ENCODE measurements at regions not wholly inside any gene's neighbourhood (a gene's known extent, or its start where the extent isn't known, plus 50 kb on each side); places are given as distances from the start of the nearest gene placed in this dataset.

- DNase-seq (peak in 1 of 35 experiments; percentile 13), ATAC-seq (replicated peaks in 1 of 4) (no peak)
- H3K27ac ChIP-seq (ENCODE audit: low read length) = no peak overlapping the region
- ChIA-PET CTCF (no interaction called here), POLR2A (no interaction called here)
- Mint-ChIP-seq H3K9me3 (no peaks in the 10 kb centered on the region), H3K27ac (no peak overlapping the region), H3K4me3 (no peak overlapping the region), H3K4me1 (no peaks in the 10 kb centered on the region), H3K27me3 (peaks cover 0 to 8% of the 10 kb centered on the region in 2 donors), H3K36me3 (no peaks in the 10 kb centered on the region)
- H3K36me3 ChIP-seq (ENCODE audit: control insufficient read depth in 2 of 2, extremely low read depth in 1 of 2, insufficient read depth in 1 of 2, low read length in 1 of 2) = no peaks in the 10 kb centered on the region
- no peak overlapping the region for H3K4me3 ChIP-seq (ENCODE audit: control insufficient read depth in 1 of 2, extremely low read depth in 1 of 2, low read length in 1 of 2)
- no peaks in the 10 kb centered on the region for H3K4me1 ChIP-seq (ENCODE audit: control insufficient read depth in 1 of 2, extremely low read depth in 1 of 2, insufficient read depth in 2 of 2, low read length in 2 of 2)
- no peaks in the 10 kb centered on the region for H3K9me3 ChIP-seq
- 39% methylated on average over 2 of the region's 5 CpGs for WGBS (ENCODE audit: insufficient coverage)
- peaks cover 0 to 25% of the 10 kb centered on the region in 2 experiments for H3K27me3 ChIP-seq (replicated peaks in 1 of 2; ENCODE audit: control insufficient read depth in 2 of 2, extremely low read depth in 1 of 2, insufficient read depth in 2 of 2, low read length in 1 of 2)
Observed at GRCh38 chr10:78777466-78777865, 291.3 kb upstream of the ZMIZ1 start.

GRCh38 chr10:78777867-78778266 is 290.9 kb upstream of the ZMIZ1 start:
- no peaks in the 10 kb centered on the region for H3K4me1 ChIP-seq (ENCODE audit: control insufficient read depth in 1 of 2, extremely low read depth in 1 of 2, insufficient read depth in 2 of 2, low read length in 2 of 2)
- WGBS (ENCODE audit: insufficient coverage) = 63% methylated on average over 4 of the region's 5 CpGs
- no peaks in the 10 kb centered on the region for H3K36me3 ChIP-seq (ENCODE audit: control insufficient read depth in 2 of 2, extremely low read depth in 1 of 2, insufficient read depth in 1 of 2, low read length in 1 of 2)
- no peak overlapping the region for H3K27ac ChIP-seq (ENCODE audit: low read length)
- Mint-ChIP-seq H3K9me3 (no peaks in the 10 kb centered on the region), H3K36me3 (no peaks in the 10 kb centered on the region), H3K27me3 (peaks cover 2 to 8% of the 10 kb centered on the region in 2 donors), H3K27ac (no peak overlapping the region), H3K4me1 (no peaks in the 10 kb centered on the region), H3K4me3 (no peak overlapping the region)
- CTCF ChIA-PET = no interaction called here
- peaks cover 0 to 23% of the 10 kb centered on the region in 2 experiments for H3K27me3 ChIP-seq (replicated peaks in 1 of 2; ENCODE audit: control insufficient read depth in 2 of 2, extremely low read depth in 1 of 2, insufficient read depth in 2 of 2, low read length in 1 of 2)
- DNase-seq (peak in 1 of 35 experiments; percentile 0), ATAC-seq (replicated peaks in 1 of 4) (no peak)
- no peaks in the 10 kb centered on the region for H3K9me3 ChIP-seq
- POLR2A ChIA-PET = no interaction called here
- no peak overlapping the region for H3K4me3 ChIP-seq (ENCODE audit: control insufficient read depth in 1 of 2, extremely low read depth in 1 of 2, low read length in 1 of 2)

GRCh38 chr10:78778444-78779338 is 290.1 kb upstream of the ZMIZ1 start:
- no peaks in the 10 kb centered on the region for H3K36me3 Mint-ChIP-seq
- peaks cover 5 to 12% of the 10 kb centered on the region in 2 donors for H3K27me3 Mint-ChIP-seq
- peak in 1 of 35 experiments; percentile 13 for DNase-seq
- no peaks in the 10 kb centered on the region for H3K4me1 ChIP-seq (ENCODE audit: control insufficient read depth in 1 of 2, extremely low read depth in 1 of 2, insufficient read depth in 2 of 2, low read length in 2 of 2)
- H3K9me3 Mint-ChIP-seq = no peaks in the 10 kb centered on the region
- 83% methylated on average over 10 of the region's 13 CpGs for WGBS (ENCODE audit: insufficient coverage)
- H3K27ac Mint-ChIP-seq = no peak overlapping the region
- H3K36me3 ChIP-seq (ENCODE audit: control insufficient read depth in 2 of 2, extremely low read depth in 1 of 2, insufficient read depth in 1 of 2, low read length in 1 of 2) = no peaks in the 10 kb centered on the region
- ATAC-seq (replicated peaks in 1 of 4) = no peak
- H3K4me3 Mint-ChIP-seq = no peak overlapping the region
- no peaks in the 10 kb centered on the region for H3K9me3 ChIP-seq
- no peak overlapping the region for H3K27ac ChIP-seq (ENCODE audit: low read length)
- ChIA-PET CTCF (no interaction called here), POLR2A (no interaction called here)
- H3K4me1 Mint-ChIP-seq = no peaks in the 10 kb centered on the region
- H3K4me3 ChIP-seq (ENCODE audit: control insufficient read depth in 1 of 2, extremely low read depth in 1 of 2, low read length in 1 of 2) = no peak overlapping the region
- H3K27me3 ChIP-seq (replicated peaks in 1 of 2; ENCODE audit: control insufficient read depth in 2 of 2, extremely low read depth in 1 of 2, insufficient read depth in 2 of 2, low read length in 1 of 2) = peaks cover 0 to 22% of the 10 kb centered on the region in 2 experiments

- Mint-ChIP-seq H3K9me3 (no peaks in the 10 kb centered on the region), H3K27me3 (peaks cover 8 to 16% of the 10 kb centered on the region in 2 donors), H3K4me1 (no peaks in the 10 kb centered on the region), H3K36me3 (no peaks in the 10 kb centered on the region), H3K27ac (no peak overlapping the region), H3K4me3 (no peak overlapping the region)
- H3K36me3 ChIP-seq (ENCODE audit: control insufficient read depth in 2 of 2, extremely low read depth in 1 of 2, insufficient read depth in 1 of 2, low read length in 1 of 2) = no peaks in the 10 kb centered on the region
- 70% methylated on average over 3 of the region's 4 CpGs for WGBS (ENCODE audit: insufficient coverage)
- H3K9me3 ChIP-seq = no peaks in the 10 kb centered on the region
- ATAC-seq (replicated peaks in 1 of 4) (no peak), DNase-seq (peak in 1 of 35 experiments; percentile 9)
- ChIA-PET CTCF (no interaction called here), POLR2A (no interaction called here)
- H3K4me1 ChIP-seq (ENCODE audit: control insufficient read depth in 1 of 2, extremely low read depth in 1 of 2, insufficient read depth in 2 of 2, low read length in 2 of 2) = no peaks in the 10 kb centered on the region
- H3K27ac ChIP-seq (ENCODE audit: low read length) = no peak overlapping the region
- H3K27me3 ChIP-seq (replicated peaks in 1 of 2; ENCODE audit: control insufficient read depth in 2 of 2, extremely low read depth in 1 of 2, insufficient read depth in 2 of 2, low read length in 1 of 2) = peaks cover 0 to 25% of the 10 kb centered on the region in 2 experiments
- H3K4me3 ChIP-seq (ENCODE audit: control insufficient read depth in 1 of 2, extremely low read depth in 1 of 2, low read length in 1 of 2) = no peak overlapping the region
Observed at GRCh38 chr10:78779339-78779955, 289.3 kb upstream of the ZMIZ1 start.

- Histone ChIP-seq H3K27me3 (replicated peaks in 1 of 2; ENCODE audit: control insufficient read depth in 2 of 2, extremely low read depth in 1 of 2, insufficient read depth in 2 of 2, low read length in 1 of 2) (peaks cover 0 to 25% of the 10 kb centered on the region in 2 experiments), H3K36me3 (ENCODE audit: control insufficient read depth in 2 of 2, extremely low read depth in 1 of 2, insufficient read depth in 1 of 2, low read length in 1 of 2) (no peaks in the 10 kb centered on the region), H3K4me3 (ENCODE audit: control insufficient read depth in 1 of 2, extremely low read depth in 1 of 2, low read length in 1 of 2) (no peak overlapping the region), H3K27ac (ENCODE audit: low read length) (no peak overlapping the region), H3K9me3 (no peaks in the 10 kb centered on the region), H3K4me1 (ENCODE audit: control insufficient read depth in 1 of 2, extremely low read depth in 1 of 2, insufficient read depth in 2 of 2, low read length in 2 of 2) (no peaks in the 10 kb centered on the region)
- POLR2A ChIA-PET = no interaction called here
- 95% methylated on average over 7 of the region's 8 CpGs for WGBS (ENCODE audit: insufficient coverage)
- H3K9me3 Mint-ChIP-seq = no peaks in the 10 kb centered on the region
- DNase-seq = peak in 1 of 35 experiments; percentile 23
- H3K36me3 Mint-ChIP-seq = no peaks in the 10 kb centered on the region
- CTCF ChIA-PET = no interaction called here
- no peak for ATAC-seq (replicated peaks in 1 of 4)
- no peak overlapping the region for H3K27ac Mint-ChIP-seq
- no peak overlapping the region for H3K4me3 Mint-ChIP-seq
- H3K4me1 Mint-ChIP-seq = no peaks in the 10 kb centered on the region
- H3K27me3 Mint-ChIP-seq = peaks cover 8 to 19% of the 10 kb centered on the region in 2 donors
Observed at GRCh38 chr10:78780551-78780961, 288.2 kb upstream of the ZMIZ1 start.

GRCh38 chr10:78781251-78781913 is 287.4 kb upstream of the ZMIZ1 start:
- H3K27ac ChIP-seq (ENCODE audit: low read length) = no peak overlapping the region
- no peaks in the 10 kb centered on the region for H3K36me3 ChIP-seq (ENCODE audit: control insufficient read depth in 2 of 2, extremely low read depth in 1 of 2, insufficient read depth in 1 of 2, low read length in 1 of 2)
- Mint-ChIP-seq H3K27ac (no peak overlapping the region), H3K4me1 (no peaks in the 10 kb centered on the region), H3K9me3 (no peaks in the 10 kb centered on the region), H3K27me3 (peaks cover 8 to 19% of the 10 kb centered on the region in 2 donors), H3K36me3 (no peaks in the 10 kb centered on the region), H3K4me3 (no peak overlapping the region)
- no peaks in the 10 kb centered on the region for H3K4me1 ChIP-seq (ENCODE audit: control insufficient read depth in 1 of 2, extremely low read depth in 1 of 2, insufficient read depth in 2 of 2, low read length in 2 of 2)
- ChIA-PET POLR2A (no interaction called here), CTCF (no interaction called here)
- peaks cover 0 to 25% of the 10 kb centered on the region in 2 experiments for H3K27me3 ChIP-seq (replicated peaks in 1 of 2; ENCODE audit: control insufficient read depth in 2 of 2, extremely low read depth in 1 of 2, insufficient read depth in 2 of 2, low read length in 1 of 2)
- WGBS (ENCODE audit: insufficient coverage) = 83% methylated on average over 8 of the region's 10 CpGs
- no peaks in the 10 kb centered on the region for H3K9me3 ChIP-seq
- DNase-seq = peak in 1 of 35 experiments; percentile 17
- no peak for ATAC-seq (replicated peaks in 1 of 4)
- no peak overlapping the region for H3K4me3 ChIP-seq (ENCODE audit: control insufficient read depth in 1 of 2, extremely low read depth in 1 of 2, low read length in 1 of 2)

All from T-cell (primary cell).